ENCODE measurements at regions not wholly inside any gene's neighbourhood (a gene's known extent, or its start where the extent isn't known, plus 50 kb on each side); places are given as distances from the start of the nearest gene placed in this dataset.

- Histone ChIP-seq H3K27me3 (ENCODE audit: low read depth) (peaks cover 97% of the 10 kb centered on the region), H3K4me3 (no peak overlapping the region), H3K9me3 (replicated peaks) (no peaks in the 10 kb centered on the region), H3K27ac (replicated peaks) (no peak overlapping the region), H3K36me3 (no peaks in the 10 kb centered on the region), H3K4me1 (no peaks in the 10 kb centered on the region)
- TF ChIP-seq, protein P1, sequence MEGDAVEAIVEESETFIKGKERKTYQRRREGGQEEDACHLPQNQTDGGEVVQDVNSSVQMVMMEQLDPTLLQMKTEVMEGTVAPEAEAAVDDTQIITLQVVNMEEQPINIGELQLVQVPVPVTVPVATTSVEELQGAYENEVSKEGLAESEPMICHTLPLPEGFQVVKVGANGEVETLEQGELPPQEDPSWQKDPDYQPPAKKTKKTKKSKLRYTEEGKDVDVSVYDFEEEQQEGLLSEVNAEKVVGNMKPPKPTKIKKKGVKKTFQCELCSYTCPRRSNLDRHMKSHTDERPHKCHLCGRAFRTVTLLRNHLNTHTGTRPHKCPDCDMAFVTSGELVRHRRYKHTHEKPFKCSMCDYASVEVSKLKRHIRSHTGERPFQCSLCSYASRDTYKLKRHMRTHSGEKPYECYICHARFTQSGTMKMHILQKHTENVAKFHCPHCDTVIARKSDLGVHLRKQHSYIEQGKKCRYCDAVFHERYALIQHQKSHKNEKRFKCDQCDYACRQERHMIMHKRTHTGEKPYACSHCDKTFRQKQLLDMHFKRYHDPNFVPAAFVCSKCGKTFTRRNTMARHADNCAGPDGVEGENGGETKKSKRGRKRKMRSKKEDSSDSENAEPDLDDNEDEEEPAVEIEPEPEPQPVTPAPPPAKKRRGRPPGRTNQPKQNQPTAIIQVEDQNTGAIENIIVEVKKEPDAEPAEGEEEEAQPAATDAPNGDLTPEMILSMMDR (IDR thresholded peaks at IDR 0.05; ENCODE audit: borderline replicate concordance): no peak
- no peak for DNase-seq
- intact Hi-C loops (cut with micrococcal nuclease): no loop called here
Measured at GRCh38 chr11:134882141-134882540, 470.1 kb upstream of the B3GAT1 start.

- peaks cover 96% of the 10 kb centered on the region for H3K27me3 ChIP-seq (ENCODE audit: low read depth)
- no peaks in the 10 kb centered on the region for H3K36me3 ChIP-seq
- H3K4me1 ChIP-seq: no peaks in the 10 kb centered on the region
- no peaks in the 10 kb centered on the region for H3K9me3 ChIP-seq (replicated peaks)
- intact Hi-C loops (cut with micrococcal nuclease): no loop called here
- no peak overlapping the region for H3K27ac ChIP-seq (replicated peaks)
- DNase-seq: no peak
- no peak overlapping the region for H3K4me3 ChIP-seq
- TF ChIP-seq, protein P1 (IDR thresholded peaks at IDR 0.05; ENCODE audit: borderline replicate concordance): no peak
Measured at GRCh38 chr11:134880788-134881187, 468.7 kb upstream of the B3GAT1 start.

GRCh38 chr11:134879931-134880330 is 467.9 kb upstream of the B3GAT1 start:
- Histone ChIP-seq H3K27me3 (ENCODE audit: low read depth) (peaks cover 94% of the 10 kb centered on the region), H3K4me3 (no peak overlapping the region), H3K27ac (replicated peaks) (no peak overlapping the region), H3K4me1 (no peaks in the 10 kb centered on the region), H3K36me3 (no peaks in the 10 kb centered on the region), H3K9me3 (replicated peaks) (no peaks in the 10 kb centered on the region)
- TF ChIP-seq, protein P1 (IDR thresholded peaks at IDR 0.05; ENCODE audit: borderline replicate concordance): no peak
- no peak for DNase-seq
- intact Hi-C loops (cut with micrococcal nuclease): no loop called here

DNA sequence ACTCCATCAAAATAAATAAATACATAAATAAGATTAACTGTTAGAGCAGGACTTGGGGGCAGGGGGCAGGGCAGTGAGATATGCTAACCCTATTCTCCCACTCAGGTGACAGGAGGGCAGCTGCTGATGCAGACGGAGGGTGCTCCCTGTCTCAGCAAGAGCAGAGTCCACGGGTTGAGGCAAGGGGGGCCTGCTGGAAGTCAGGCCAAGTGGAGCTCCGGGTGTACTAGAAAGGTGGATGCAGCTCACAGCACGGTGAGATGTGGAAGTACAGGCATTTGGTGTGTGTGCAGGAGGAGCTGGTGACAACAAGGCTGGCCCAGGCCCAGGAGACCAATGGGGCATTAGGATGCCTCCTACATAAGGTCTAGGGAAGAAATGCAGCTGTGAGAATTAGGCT is 467.3 kb upstream of the B3GAT1 start:
- DNase-seq: no peak
- peaks cover 94% of the 10 kb centered on the region for H3K27me3 ChIP-seq (ENCODE audit: low read depth)
- intact Hi-C loops (cut with micrococcal nuclease): no loop called here

GRCh38 chr11:134878785-134879184 is 466.7 kb upstream of the B3GAT1 start:
- Histone ChIP-seq H3K36me3 (no peaks in the 10 kb centered on the region), H3K27me3 (ENCODE audit: low read depth) (peaks cover 89% of the 10 kb centered on the region), H3K9me3 (replicated peaks) (no peaks in the 10 kb centered on the region), H3K4me1 (no peaks in the 10 kb centered on the region), H3K4me3 (no peak overlapping the region), H3K27ac (replicated peaks) (no peak overlapping the region)
- TF ChIP-seq, protein P1 (IDR thresholded peaks at IDR 0.05; ENCODE audit: borderline replicate concordance): no peak
- intact Hi-C loops (cut with micrococcal nuclease): no loop called here
- DNase-seq: no peak

More for the DNA sequence above, 467.3 kb upstream of the B3GAT1 start:
- Histone ChIP-seq H3K4me1 (no peaks in the 10 kb centered on the region), H3K27ac (replicated peaks) (no peak overlapping the region), H3K36me3 (no peaks in the 10 kb centered on the region), H3K9me3 (replicated peaks) (no peaks in the 10 kb centered on the region), H3K4me3 (no peak overlapping the region)
- TF ChIP-seq, protein P1 (IDR thresholded peaks at IDR 0.05; ENCODE audit: borderline replicate concordance): no peak

DNA sequence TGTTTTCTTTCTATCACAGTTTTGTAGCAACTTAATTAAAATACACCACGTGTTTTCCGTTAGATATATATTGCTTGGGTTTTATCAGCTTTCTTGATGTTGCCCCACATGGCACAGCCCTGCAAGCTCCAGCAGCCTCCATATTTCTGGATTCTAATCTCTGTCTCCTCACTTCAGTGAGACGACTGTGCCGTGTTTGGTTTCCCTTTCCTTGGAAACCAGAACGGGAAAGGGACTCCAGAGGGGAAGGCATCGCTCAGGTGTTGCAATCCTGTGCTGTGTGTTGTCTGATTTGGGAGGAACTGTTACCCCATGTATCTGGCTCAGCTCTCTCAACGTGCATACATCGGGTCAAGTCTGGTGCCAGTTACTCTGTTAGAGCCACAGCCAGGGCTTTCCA is 464.2 kb upstream of the B3GAT1 start:
- Histone ChIP-seq H3K4me3 (no peak overlapping the region), H3K4me1 (no peaks in the 10 kb centered on the region), H3K36me3 (no peaks in the 10 kb centered on the region), H3K27me3 (ENCODE audit: low read depth) (peaks cover 65% of the 10 kb centered on the region), H3K9me3 (replicated peaks) (no peaks in the 10 kb centered on the region), H3K27ac (replicated peaks) (no peak overlapping the region)
- TF ChIP-seq, protein P1 (IDR thresholded peaks at IDR 0.05; ENCODE audit: borderline replicate concordance): no peak
- no peak for DNase-seq
- intact Hi-C loops (cut with micrococcal nuclease): no loop called here

All from left ventricle myocardium inferior (tissue), 1 donor.